Trophoblast cell (in vitro differentiated cells and primary cell): ENCODE measurements at regions not wholly inside any gene's neighbourhood (a gene's known extent, or its start where the extent isn't known, plus 50 kb on each side); places are given as distances from the start of the nearest gene placed in this dataset.

Source experiments
- DNase-seq, 2 donors: peaks; one replicate each; pipeline ENCODE4 v3.0.0-alpha.2; 2016
- H2AFZ ChIP-seq: 2 replicates; pipeline ENCODE4 v1.6.1; 2013; ENCODE audit warnings: low read length, moderate library complexity, mild to moderate bottlenecking; ENCODE audit not compliant: insufficient read depth, poor library complexity
- H2AK5ac ChIP-seq: 2 replicates; pipeline ENCODE4 v1.6.1; 2013; ENCODE audit warnings: mild to moderate bottlenecking, low read length
- H2BK120ac ChIP-seq: 2 replicates; pipeline ENCODE4 v1.6.1; 2013; ENCODE audit warnings: low read length, mild to moderate bottlenecking, moderate library complexity; ENCODE audit not compliant: insufficient read depth, poor library complexity
- H2BK12ac ChIP-seq: 2 replicates; pipeline ENCODE4 v1.6.1; 2013; ENCODE audit warnings: mild to moderate bottlenecking, low read length, moderate library complexity
- H2BK5ac ChIP-seq: 2 replicates; pipeline ENCODE4 v1.6.1; 2013; ENCODE audit warnings: low read length, low read depth, moderate library complexity, mild to moderate bottlenecking; ENCODE audit not compliant: poor library complexity
- H3K14ac ChIP-seq: 2 replicates; pipeline ENCODE4 v1.6.1; 2013; ENCODE audit warnings: mild to moderate bottlenecking, low read length
- H3K18ac ChIP-seq: 2 replicates; pipeline ENCODE4 v1.6.1; 2013; ENCODE audit warnings: mild to moderate bottlenecking, low read length
- H3K23ac ChIP-seq: 2 replicates; pipeline ENCODE4 v1.6.1; 2013; ENCODE audit warnings: low read length
- H3K27ac ChIP-seq: 2 replicates; pipeline ENCODE4 v1.5.1; 2013; ENCODE audit warnings: low read depth, mild to moderate bottlenecking, inconsistent platforms, low read length, moderate library complexity
- H3K27me3 ChIP-seq: 2 replicates; pipeline ENCODE4 v1.6.1; 2013; ENCODE audit warnings: inconsistent platforms, mild to moderate bottlenecking, low read length, moderate library complexity; ENCODE audit not compliant: insufficient read depth
- H3K36me3 ChIP-seq, 2 experiments: 1 replicate in 1 of 2; 2 replicates in 1 of 2; pipeline ENCODE4 v1.6.1; 2013; ENCODE audit warnings: low read length in 2 of 2, mild to moderate bottlenecking in 2 of 2, moderate library complexity in 1 of 2; ENCODE audit not compliant: insufficient read depth in 2 of 2, control insufficient read depth in 1 of 2
- H3K4ac ChIP-seq: 2 replicates; pipeline ENCODE4 v1.6.1; 2013; ENCODE audit warnings: low read depth, mild to moderate bottlenecking, low read length, moderate library complexity
- H3K4me1 ChIP-seq, 2 experiments: 1 replicate in 1 of 2; 2 replicates in 1 of 2; pipeline ENCODE4 v1.6.1; 2013; ENCODE audit warnings: low read length in 2 of 2, mild to moderate bottlenecking in 2 of 2, moderate library complexity in 1 of 2; ENCODE audit not compliant: insufficient read depth in 2 of 2, control insufficient read depth in 1 of 2
- H3K4me2 ChIP-seq: 2 replicates; pipeline ENCODE4 v1.6.1; 2013; ENCODE audit warnings: inconsistent platforms, mild to moderate bottlenecking, low read length, moderate library complexity
- H3K4me3 ChIP-seq: 2 replicates; pipeline ENCODE4 v1.5.1; 2013; ENCODE audit warnings: mild to moderate bottlenecking, low read depth, low read length, inconsistent platforms
- H3K79me1 ChIP-seq: one replicate; pipeline ENCODE4 v1.6.1; 2013; ENCODE audit warnings: low read length
- H3K79me2 ChIP-seq: 2 replicates; pipeline ENCODE4 v1.6.1; 2013; ENCODE audit warnings: low read length, mild to moderate bottlenecking; ENCODE audit not compliant: control insufficient read depth, insufficient read depth, poor library complexity
- H3K9ac ChIP-seq: 2 replicates; pipeline ENCODE4 v1.6.1; 2013; ENCODE audit warnings: mild to moderate bottlenecking, low read length
- H3K9me3 ChIP-seq: 2 replicates; pipeline ENCODE4 v1.6.1; 2013; ENCODE audit warnings: low read depth, mild to moderate bottlenecking, control low read depth, inconsistent platforms, low read length; ENCODE audit not compliant: insufficient read depth
- H4K12ac ChIP-seq: 2 replicates; pipeline ENCODE4 v1.6.1; 2013; ENCODE audit warnings: low read depth, mild to moderate bottlenecking, low read length, moderate library complexity
- H4K8ac ChIP-seq: 2 replicates; pipeline ENCODE4 v1.6.1; 2013; ENCODE audit warnings: low read depth, mild to moderate bottlenecking, low read length, moderate library complexity
- H4K91ac ChIP-seq: one replicate; pipeline ENCODE4 v1.6.1; 2013; ENCODE audit warnings: low read depth, mild to moderate bottlenecking, low read length, moderate library complexity
- WGBS: extraction: QIAGEN DNeasy Blood & Tissue Kit; methylation state at CpG from one replicate; pipeline ENCODE4 v1.1.7; 2013; ENCODE audit warnings: missing lambda C conversion rate; ENCODE audit not compliant: insufficient read length, insufficient coverage; ENCODE audit errors: extremely low coverage; 5-methylcytosine and 5-hydroxymethylcytosine counted together

- no peaks in the 10 kb centered on the region for H3K79me2 ChIP-seq
- WGBS, result no CpG with 5 or more reads among the region's 2 CpGs
- H3K9ac ChIP-seq, result no peak overlapping the region
Measured at GRCh38 chr6:68317366-68317765, 317.7 kb upstream of the ADGRB3 start.

GRCh38 chr6:68313911-68314310 lies 321.2 kb upstream of the ADGRB3 start:
- Histone ChIP-seq H3K23ac (no peak overlapping the region), H3K9ac (no peak overlapping the region), H3K4me3 (no peak overlapping the region), H3K4me2 (no peak overlapping the region), H4K8ac (no peak overlapping the region), H3K9me3 (no peaks in the 10 kb centered on the region), H3K27ac (no peak overlapping the region), H3K27me3 (no peaks in the 10 kb centered on the region), H3K4ac (no peak overlapping the region), H2AFZ (no peak overlapping the region), H3K4me1 (no peaks in the 10 kb centered on the region), H3K36me3 (no peaks in the 10 kb centered on the region), H3K18ac (no peak overlapping the region), H3K79me1 (no peaks in the 10 kb centered on the region), H2BK5ac (no peak overlapping the region), H4K91ac (no peak overlapping the region), H3K79me2 (no peaks in the 10 kb centered on the region), H2BK120ac (no peak overlapping the region), H4K12ac (no peak overlapping the region), H3K14ac (no peak overlapping the region), H2BK12ac (no peak overlapping the region), H2AK5ac (no peak overlapping the region)
- no peak for DNase-seq
- WGBS, result no CpG with 5 or more reads among the region's 1 CpG

More at GRCh38 chr6:68317366-68317765, 317.7 kb upstream of the ADGRB3 start:
- no peaks in the 10 kb centered on the region for H3K79me1 ChIP-seq
- H3K4ac ChIP-seq, result no peak overlapping the region
- H3K4me3 ChIP-seq, result no peak overlapping the region
- no peak overlapping the region for H2AFZ ChIP-seq
- no peak overlapping the region for H2AK5ac ChIP-seq
- H2BK12ac ChIP-seq, result no peak overlapping the region
- no peak overlapping the region for H4K12ac ChIP-seq
- H2BK5ac ChIP-seq, result no peak overlapping the region
- H3K4me1 ChIP-seq, result no peaks in the 10 kb centered on the region
- no peak for DNase-seq
- H3K27me3 ChIP-seq, result no peaks in the 10 kb centered on the region
- H3K4me2 ChIP-seq, result no peak overlapping the region
- no peak overlapping the region for H2BK120ac ChIP-seq
- no peak overlapping the region for H3K27ac ChIP-seq
- no peak overlapping the region for H3K14ac ChIP-seq
- no peaks in the 10 kb centered on the region for H3K9me3 ChIP-seq
- H3K36me3 ChIP-seq, result no peaks in the 10 kb centered on the region
- no peak overlapping the region for H4K8ac ChIP-seq
- no peak overlapping the region for H3K18ac ChIP-seq
- no peak overlapping the region for H4K91ac ChIP-seq
- H3K23ac ChIP-seq, result no peak overlapping the region

- WGBS, result no CpG with 5 or more reads among the region's 1 CpG
- no peaks in the 10 kb centered on the region for H3K36me3 ChIP-seq
- no peak overlapping the region for H2BK5ac ChIP-seq
- no peak for DNase-seq
- no peak overlapping the region for H3K18ac ChIP-seq
- no peak overlapping the region for H3K23ac ChIP-seq
- H3K79me2 ChIP-seq, result no peaks in the 10 kb centered on the region
- no peak overlapping the region for H3K4me2 ChIP-seq
- H3K79me1 ChIP-seq, result no peaks in the 10 kb centered on the region
- H2AK5ac ChIP-seq, result no peak overlapping the region
- no peak overlapping the region for H2BK12ac ChIP-seq
- no peak overlapping the region for H3K4me3 ChIP-seq
- H3K27me3 ChIP-seq, result no peaks in the 10 kb centered on the region
- no peak overlapping the region for H3K9ac ChIP-seq
- no peak overlapping the region for H4K91ac ChIP-seq
- no peak overlapping the region for H2AFZ ChIP-seq
- H4K12ac ChIP-seq, result no peak overlapping the region
- H2BK120ac ChIP-seq, result no peak overlapping the region
- no peaks in the 10 kb centered on the region for H3K4me1 ChIP-seq
- no peak overlapping the region for H3K14ac ChIP-seq
- H4K8ac ChIP-seq, result no peak overlapping the region
- H3K27ac ChIP-seq, result no peak overlapping the region
- no peak overlapping the region for H3K4ac ChIP-seq
- no peaks in the 10 kb centered on the region for H3K9me3 ChIP-seq
Measured at GRCh38 chr6:68307301-68307700, 327.8 kb upstream of the ADGRB3 start.

GRCh38 chr6:68296126-68296525 lies 339.0 kb upstream of the ADGRB3 start:
- Histone ChIP-seq H3K9ac (no peak overlapping the region), H4K12ac (no peak overlapping the region), H4K91ac (no peak overlapping the region), H3K14ac (no peak overlapping the region), H3K4me1 (no peaks in the 10 kb centered on the region), H3K79me1 (no peaks in the 10 kb centered on the region), H3K36me3 (no peaks in the 10 kb centered on the region), H2BK5ac (no peak overlapping the region), H2BK12ac (no peak overlapping the region), H3K27ac (no peak overlapping the region), H3K79me2 (no peaks in the 10 kb centered on the region), H3K18ac (no peak overlapping the region), H3K4ac (no peak overlapping the region), H3K4me2 (no peak overlapping the region), H2BK120ac (no peak overlapping the region), H3K23ac (no peak overlapping the region), H3K9me3 (no peaks in the 10 kb centered on the region), H2AK5ac (no peak overlapping the region), H4K8ac (no peak overlapping the region), H3K27me3 (no peaks in the 10 kb centered on the region), H2AFZ (no peak overlapping the region), H3K4me3 (no peak overlapping the region)
- DNase-seq, result no peak
